Upper lobe of left lung (tissue), 4 donors: ENCODE measurements at regions not wholly inside any gene's neighbourhood (a gene's known extent, or its start where the extent isn't known, plus 50 kb on each side); places are given as distances from the start of the nearest gene placed in this dataset.

ENCODE experiments used
- POLR2A ChIP-seq, 4 donors: fragments of 450-650 bp; IDR thresholded peaks; one replicate each; pipeline ENCODE4 v1.5.1; 2016 to 2017; ENCODE audit warnings: antibody characterized with exemption in 4 of 4, mild to moderate bottlenecking in 2 of 4
- POLR2AphosphoS5 ChIP-seq, 2 donors: sonication (generic); formaldehyde crosslinking; IDR thresholded peaks; one replicate each; pipeline ENCODE4 v1.5.1; 2017; ENCODE audit warnings: antibody characterized with exemption in 2 of 2
- TF ChIP-seq, protein P1 (sequence below), 6 experiments: fragments of 450-650 bp in 4 of 6; fragments of 200-600 bp in 2 of 6; sonication (generic) in 2 of 6; IDR thresholded peaks; one replicate each; pipeline ENCODE4 v1.5.1; 2016 to 2019; ENCODE audit warnings: antibody characterized with exemption in 6 of 6

DNA sequence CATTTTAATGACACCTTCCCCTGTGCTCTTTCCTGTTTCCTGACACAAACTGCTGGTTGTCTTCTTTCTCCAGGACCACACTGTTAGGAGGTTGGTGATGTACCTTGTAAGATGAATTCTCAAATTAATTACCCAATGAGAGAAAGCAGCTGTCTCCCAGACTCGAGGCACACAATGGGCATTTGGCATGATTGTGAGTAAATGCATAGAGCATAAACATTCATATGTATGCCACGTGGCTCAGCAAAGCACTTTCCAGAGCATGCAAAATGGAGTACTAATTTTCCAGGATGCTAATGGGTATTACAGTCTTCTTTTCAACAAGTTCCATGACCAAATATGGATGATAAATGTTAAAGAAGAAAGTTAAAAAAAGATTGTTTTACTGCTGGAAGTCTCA, 235.2 kb upstream of the KLHL29 start:
- TF ChIP-seq, protein P1, sequence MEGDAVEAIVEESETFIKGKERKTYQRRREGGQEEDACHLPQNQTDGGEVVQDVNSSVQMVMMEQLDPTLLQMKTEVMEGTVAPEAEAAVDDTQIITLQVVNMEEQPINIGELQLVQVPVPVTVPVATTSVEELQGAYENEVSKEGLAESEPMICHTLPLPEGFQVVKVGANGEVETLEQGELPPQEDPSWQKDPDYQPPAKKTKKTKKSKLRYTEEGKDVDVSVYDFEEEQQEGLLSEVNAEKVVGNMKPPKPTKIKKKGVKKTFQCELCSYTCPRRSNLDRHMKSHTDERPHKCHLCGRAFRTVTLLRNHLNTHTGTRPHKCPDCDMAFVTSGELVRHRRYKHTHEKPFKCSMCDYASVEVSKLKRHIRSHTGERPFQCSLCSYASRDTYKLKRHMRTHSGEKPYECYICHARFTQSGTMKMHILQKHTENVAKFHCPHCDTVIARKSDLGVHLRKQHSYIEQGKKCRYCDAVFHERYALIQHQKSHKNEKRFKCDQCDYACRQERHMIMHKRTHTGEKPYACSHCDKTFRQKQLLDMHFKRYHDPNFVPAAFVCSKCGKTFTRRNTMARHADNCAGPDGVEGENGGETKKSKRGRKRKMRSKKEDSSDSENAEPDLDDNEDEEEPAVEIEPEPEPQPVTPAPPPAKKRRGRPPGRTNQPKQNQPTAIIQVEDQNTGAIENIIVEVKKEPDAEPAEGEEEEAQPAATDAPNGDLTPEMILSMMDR (IDR thresholded peaks at IDR 0.05): no peak
- TF ChIP-seq POLR2A (IDR thresholded peaks at IDR 0.05): no peak
- no peak for TF ChIP-seq POLR2AphosphoS5 (IDR thresholded peaks at IDR 0.05)
